GM19239 (cell line): ENCODE measurements at regions not wholly inside any gene's neighbourhood (a gene's known extent, or its start where the extent isn't known, plus 50 kb on each side); places are given as distances from the start of the nearest gene placed in this dataset.

Experiments
- DNase-seq: peaks from one replicate; pipeline ENCODE4 v3.0.0; 2011; ENCODE audit warnings: low spot score; ENCODE audit not compliant: insufficient read length
- FAIRE-seq: peaks from 2 replicates; lab custom pipeline; 2011; peaks lifted over from hg19 to GRCh38; lab: Jason Lieb, UNC

- FAIRE-seq (no peak), DNase-seq (no peak)
These were observed 79.1 kb downstream of the ZNF365 start for GRCh38 chr10:62453274-62453673.

- DNase-seq (no peak), FAIRE-seq (no peak)
These were observed 80.7 kb downstream of the ZNF365 start for GRCh38 chr10:62454687-62455397.

GRCh38 chr10:62456611-62457101, 82.5 kb downstream of the ZNF365 start:
- DNase-seq (peak; percentile 59), FAIRE-seq (peak; percentile 98)

- FAIRE-seq (no peak), DNase-seq (no peak)
These were observed 83.0 kb downstream of the ZNF365 start for GRCh38 chr10:62457196-62457595.

- peak; percentile 81 for FAIRE-seq
These were observed 83.4 kb downstream of the ZNF365 start for GRCh38 chr10:62457598-62457997.

GRCh38 chr10:62459072-62459471, 84.9 kb downstream of the ZNF365 start:
- FAIRE-seq: no peak
- no peak for DNase-seq

More at GRCh38 chr10:62457598-62457997, 83.4 kb downstream of the ZNF365 start:
- no peak for DNase-seq

GRCh38 chr10:62459500-62459899, 85.3 kb downstream of the ZNF365 start:
- FAIRE-seq (no peak), DNase-seq (no peak)

GRCh38 chr10:62460393-62460792, 86.2 kb downstream of the ZNF365 start:
- DNase-seq (no peak), FAIRE-seq (no peak)

GRCh38 chr10:62461120-62461519, 87.0 kb downstream of the ZNF365 start:
- DNase-seq: no peak
- no peak for FAIRE-seq

- no peak for DNase-seq
- FAIRE-seq: no peak
These were observed 88.3 kb downstream of the ZNF365 start for GRCh38 chr10:62462461-62462860.

- FAIRE-seq (no peak), DNase-seq (no peak)
These were observed 89.2 kb downstream of the ZNF365 start for GRCh38 chr10:62463364-62463763.

- FAIRE-seq (no peak), DNase-seq (no peak)
These were observed 90.1 kb downstream of the ZNF365 start for GRCh38 chr10:62464308-62464707.

GRCh38 chr10:62466590-62466989, 92.4 kb downstream of the ZNF365 start:
- FAIRE-seq (no peak), DNase-seq (no peak)

GRCh38 chr10:62467527-62467926, 93.4 kb downstream of the ZNF365 start:
- FAIRE-seq: no peak

GRCh38 chr10:62471711-62472110, 97.5 kb downstream of the ZNF365 start:
- DNase-seq: no peak
- FAIRE-seq: no peak

More at GRCh38 chr10:62467527-62467926, 93.4 kb downstream of the ZNF365 start:
- DNase-seq: no peak

GRCh38 chr10:62473241-62473640, 99.1 kb downstream of the ZNF365 start:
- FAIRE-seq (no peak), DNase-seq (no peak)

GRCh38 chr10:62475551-62475950, 101.4 kb downstream of the ZNF365 start:
- no peak for DNase-seq
- no peak for FAIRE-seq

GRCh38 chr10:62479523-62479922, 105.4 kb downstream of the ZNF365 start:
- FAIRE-seq (no peak), DNase-seq (no peak)

GRCh38 chr10:62480196-62480595, 106.0 kb downstream of the ZNF365 start:
- FAIRE-seq (no peak), DNase-seq (no peak)

GRCh38 chr10:62482581-62482980, 108.4 kb downstream of the ZNF365 start:
- DNase-seq (no peak), FAIRE-seq (no peak)

GRCh38 chr10:62491597-62491996, 117.4 kb downstream of the ZNF365 start:
- no peak for DNase-seq
- no peak for FAIRE-seq
